Naive thymus-derived CD8-positive, alpha-beta T cell (primary cell): ENCODE measurements at regions not wholly inside any gene's neighbourhood (a gene's known extent, or its start where the extent isn't known, plus 50 kb on each side); places are given as distances from the start of the nearest gene placed in this dataset.

Experiments used
- ATAC-seq, 2 donors: fragments of 150-1000 bp; cut with Tn5 transposase in 1 of 2; sonication (Bioruptor Pico), chemical (Tn5 transposase) in 1 of 2; 1 replicate in 1 of 2; 2 replicates in 1 of 2; pipeline ENCODE4 v1.10.0; 2021; ENCODE audit warnings: mild to moderate bottlenecking in 2 of 2, moderate library complexity in 2 of 2
- POLR2A ChIA-PET: fragments of 350-600 bp; sonication (Branson Sonifier 250); formaldehyde crosslinking; loops from one replicate; lab custom pipeline; 2021; ENCODE audit warnings: antibody characterized with exemption; lab: Charles Lee
- DNase-seq, 10 donors: peaks; one replicate each; pipeline versions ENCODE4 v3.0.0 to v3.0.0-alpha.2; 2020 to 2022
- H3K27ac Mint-ChIP-seq, 10 donors: one replicate each; pipeline ENCODE4 v1.8.0; 2020 to 2022; ENCODE audit warnings: mild to moderate bottlenecking in 10 of 10, mixed read lengths in 10 of 10, moderate library complexity in 4 of 10, inconsistent platforms in 1 of 10
- H3K27me3 Mint-ChIP-seq, 5 donors: one replicate each; pipeline ENCODE4 v1.8.0; 2021 to 2022; ENCODE audit warnings: mixed read lengths in 5 of 5
- H3K36me3 Mint-ChIP-seq, 3 donors: one replicate each; pipeline ENCODE4 v1.8.0; 2020 to 2022; ENCODE audit warnings: mixed read lengths in 3 of 3, mild to moderate bottlenecking in 2 of 3, inconsistent platforms in 1 of 3
- H3K4me1 Mint-ChIP-seq, 4 donors: one replicate each; pipeline ENCODE4 v1.8.0; 2021 to 2022; ENCODE audit warnings: mixed read lengths in 4 of 4
- H3K4me3 Mint-ChIP-seq, 10 donors: one replicate each; pipeline ENCODE4 v1.8.0; 2020 to 2022; ENCODE audit warnings: mild to moderate bottlenecking in 10 of 10, mixed read lengths in 10 of 10, moderate library complexity in 6 of 10, inconsistent platforms in 1 of 10
- H3K9me3 Mint-ChIP-seq, 9 donors: one replicate each; pipeline ENCODE4 v1.8.0; 2020 to 2022; ENCODE audit warnings: mixed read lengths in 9 of 9, mild to moderate bottlenecking in 3 of 9, inconsistent platforms in 1 of 9, moderate library complexity in 1 of 9

GRCh38 chr2:173451118-173451517 lies 96.4 kb downstream of the CDCA7 start:
- ATAC-seq, result peak; percentile 68 to 87
- peak in 9 of 10 donors; percentile 11 to 77 (median 57) for DNase-seq
- H3K4me3 Mint-ChIP-seq, result peak overlapping the region; percentile 61 to 81 (median 78)
- no peaks in the 10 kb centered on the region for H3K36me3 Mint-ChIP-seq
- H3K4me1 Mint-ChIP-seq, result peaks cover 13 to 26% (median 18%) of the 10 kb centered on the region in 4 donors
- peaks cover 1 to 16% (median 6%) of the 10 kb centered on the region in 5 donors for H3K27me3 Mint-ChIP-seq
- peak overlapping the region; percentile 41 to 90 (median 74) for H3K27ac Mint-ChIP-seq
- H3K9me3 Mint-ChIP-seq, result peaks cover 0 to 2% (median 0%) of the 10 kb centered on the region in 9 donors
- POLR2A ChIA-PET, result no interaction called here

- H3K4me1 Mint-ChIP-seq, result peaks cover 13 to 26% (median 18%) of the 10 kb centered on the region in 4 donors
- POLR2A ChIA-PET, result no interaction called here
Observed at GRCh38 chr2:173451941-173452340, 97.3 kb downstream of the CDCA7 start.

GRCh38 chr2:173452416-173452815 lies 97.7 kb downstream of the CDCA7 start:
- H3K27me3 Mint-ChIP-seq, result peaks cover 1 to 29% (median 11%) of the 10 kb centered on the region in 5 donors
- POLR2A ChIA-PET, result no interaction called here
- H3K36me3 Mint-ChIP-seq, result no peaks in the 10 kb centered on the region
- DNase-seq (no peak), ATAC-seq (no peak)
- H3K4me1 Mint-ChIP-seq, result peaks cover 13 to 26% (median 18%) of the 10 kb centered on the region in 4 donors
- peak overlapping the region in 3 of 10 donors; percentile 20 to 57 (median 28) for H3K27ac Mint-ChIP-seq
- no peak overlapping the region for H3K4me3 Mint-ChIP-seq
- peaks cover 0 to 2% (median 0%) of the 10 kb centered on the region in 9 donors for H3K9me3 Mint-ChIP-seq

More at GRCh38 chr2:173451941-173452340, 97.3 kb downstream of the CDCA7 start:
- H3K9me3 Mint-ChIP-seq, result peaks cover 0 to 2% (median 0%) of the 10 kb centered on the region in 9 donors
- H3K27me3 Mint-ChIP-seq, result peaks cover 1 to 24% (median 6%) of the 10 kb centered on the region in 5 donors
- no peak for ATAC-seq
- peak overlapping the region in 4 of 10 donors; percentile 69 to 80 (median 78) for H3K4me3 Mint-ChIP-seq
- no peaks in the 10 kb centered on the region for H3K36me3 Mint-ChIP-seq
- DNase-seq, result no peak
- H3K27ac Mint-ChIP-seq, result peak overlapping the region in 3 of 10 donors; percentile 55 to 82 (median 57)

- POLR2A ChIA-PET, result no interaction called here
- peaks cover 9 to 50% (median 17%) of the 10 kb centered on the region in 5 donors for H3K27me3 Mint-ChIP-seq
- no peak overlapping the region for H3K27ac Mint-ChIP-seq
Observed at GRCh38 chr2:173456960-173457359, 102.3 kb downstream of the CDCA7 start.

GRCh38 chr2:173457366-173457765 lies 102.7 kb downstream of the CDCA7 start:
- Mint-ChIP-seq H3K4me1 (peaks cover 0 to 6% (median 0%) of the 10 kb centered on the region in 4 donors), H3K4me3 (no peak overlapping the region), H3K27me3 (peaks cover 10 to 54% (median 17%) of the 10 kb centered on the region in 5 donors), H3K9me3 (peaks cover 0 to 3% (median 0%) of the 10 kb centered on the region in 9 donors), H3K27ac (no peak overlapping the region), H3K36me3 (no peaks in the 10 kb centered on the region)
- DNase-seq, result no peak
- ATAC-seq, result no peak
- POLR2A ChIA-PET, result no interaction called here

More at GRCh38 chr2:173456960-173457359, 102.3 kb downstream of the CDCA7 start:
- Mint-ChIP-seq H3K36me3 (no peaks in the 10 kb centered on the region), H3K4me1 (peaks cover 0 to 6% (median under 1%) of the 10 kb centered on the region in 4 donors), H3K4me3 (no peak overlapping the region), H3K9me3 (peaks cover 0 to 3% (median 0%) of the 10 kb centered on the region in 9 donors)
- no peak for DNase-seq
- no peak for ATAC-seq

GRCh38 chr2:173458991-173459780 lies 104.5 kb downstream of the CDCA7 start:
- no peak overlapping the region for H3K4me3 Mint-ChIP-seq
- H3K4me1 Mint-ChIP-seq, result peaks cover 0 to 8% (median 2%) of the 10 kb centered on the region in 4 donors
- peaks cover 0 to 3% (median 0%) of the 10 kb centered on the region in 9 donors for H3K9me3 Mint-ChIP-seq
- no peaks in the 10 kb centered on the region for H3K36me3 Mint-ChIP-seq
- POLR2A ChIA-PET, result no interaction called here
- ATAC-seq (no peak), DNase-seq (no peak)
- peaks cover 10 to 72% (median 19%) of the 10 kb centered on the region in 5 donors for H3K27me3 Mint-ChIP-seq
- H3K27ac Mint-ChIP-seq, result no peak overlapping the region

- Mint-ChIP-seq H3K9me3 (peaks cover 0 to 2% (median 0%) of the 10 kb centered on the region in 9 donors), H3K27me3 (peaks cover 5 to 46% (median 18%) of the 10 kb centered on the region in 5 donors), H3K4me1 (peaks cover 0 to 8% (median 1%) of the 10 kb centered on the region in 4 donors), H3K36me3 (no peaks in the 10 kb centered on the region), H3K4me3 (no peak overlapping the region), H3K27ac (no peak overlapping the region)
- ATAC-seq (no peak), DNase-seq (no peak)
- POLR2A ChIA-PET, result no interaction called here
Observed at GRCh38 chr2:173462892-173463840, 108.5 kb downstream of the CDCA7 start.

- Mint-ChIP-seq H3K4me3 (no peak overlapping the region), H3K4me1 (peaks cover 0 to 8% (median 1%) of the 10 kb centered on the region in 4 donors), H3K27ac (no peak overlapping the region), H3K27me3 (peaks cover 5 to 45% (median 18%) of the 10 kb centered on the region in 5 donors), H3K9me3 (peaks cover 0 to 4% (median 0%) of the 10 kb centered on the region in 9 donors), H3K36me3 (no peaks in the 10 kb centered on the region)
- DNase-seq (no peak), ATAC-seq (no peak)
- POLR2A ChIA-PET, result no interaction called here
Observed at GRCh38 chr2:173463846-173464245, 109.2 kb downstream of the CDCA7 start.

GRCh38 chr2:173467751-173468150 lies 113.1 kb downstream of the CDCA7 start:
- no peak overlapping the region for H3K4me3 Mint-ChIP-seq
- no peak overlapping the region for H3K27ac Mint-ChIP-seq
- peaks cover 0 to 5% (median 1%) of the 10 kb centered on the region in 4 donors for H3K4me1 Mint-ChIP-seq
- ATAC-seq (no peak), DNase-seq (no peak)
- H3K27me3 Mint-ChIP-seq, result peaks cover 9 to 34% (median 15%) of the 10 kb centered on the region in 5 donors
- POLR2A ChIA-PET, result no interaction called here
- peaks cover 0 to 5% (median 4%) of the 10 kb centered on the region in 3 donors for H3K36me3 Mint-ChIP-seq
- peaks cover 0 to 21% (median 2%) of the 10 kb centered on the region in 9 donors for H3K9me3 Mint-ChIP-seq

GRCh38 chr2:173468266-173468793 lies 113.7 kb downstream of the CDCA7 start:
- no peaks in the 10 kb centered on the region for H3K4me1 Mint-ChIP-seq
- POLR2A ChIA-PET, result no interaction called here
- no peak overlapping the region for H3K27ac Mint-ChIP-seq
- H3K36me3 Mint-ChIP-seq, result peaks cover 0 to 5% (median 4%) of the 10 kb centered on the region in 3 donors
- peaks cover 9 to 30% (median 11%) of the 10 kb centered on the region in 5 donors for H3K27me3 Mint-ChIP-seq
- ATAC-seq, result no peak
- no peak overlapping the region for H3K4me3 Mint-ChIP-seq
- DNase-seq, result no peak
- H3K9me3 Mint-ChIP-seq, result peaks cover 0 to 24% (median 2%) of the 10 kb centered on the region in 9 donors

- DNase-seq, result no peak
- Mint-ChIP-seq H3K36me3 (peaks cover 0 to 5% (median 4%) of the 10 kb centered on the region in 3 donors), H3K4me1 (no peaks in the 10 kb centered on the region), H3K9me3 (peaks cover 0 to 24% (median 2%) of the 10 kb centered on the region in 9 donors), H3K27ac (no peak overlapping the region), H3K27me3 (peaks cover 2 to 26% (median 9%) of the 10 kb centered on the region in 5 donors), H3K4me3 (no peak overlapping the region)
- ATAC-seq, result no peak
- POLR2A ChIA-PET, result no interaction called here
Observed at GRCh38 chr2:173472112-173472511, 117.4 kb downstream of the CDCA7 start.

GRCh38 chr2:173483137-173483536 lies 128.5 kb downstream of the CDCA7 start:
- no peaks in the 10 kb centered on the region for H3K9me3 Mint-ChIP-seq
- no peak overlapping the region for H3K4me3 Mint-ChIP-seq
- ATAC-seq (no peak), DNase-seq (no peak)
- no peak overlapping the region for H3K27ac Mint-ChIP-seq
- no peaks in the 10 kb centered on the region for H3K4me1 Mint-ChIP-seq
- H3K27me3 Mint-ChIP-seq, result peaks cover 0 to 9% (median 5%) of the 10 kb centered on the region in 5 donors
- POLR2A ChIA-PET, result no interaction called here
- no peaks in the 10 kb centered on the region for H3K36me3 Mint-ChIP-seq
